ENCODE measurements at regions not wholly inside any gene's neighbourhood (a gene's known extent, or its start where the extent isn't known, plus 50 kb on each side); places are given as distances from the start of the nearest gene placed in this dataset.

DNA sequence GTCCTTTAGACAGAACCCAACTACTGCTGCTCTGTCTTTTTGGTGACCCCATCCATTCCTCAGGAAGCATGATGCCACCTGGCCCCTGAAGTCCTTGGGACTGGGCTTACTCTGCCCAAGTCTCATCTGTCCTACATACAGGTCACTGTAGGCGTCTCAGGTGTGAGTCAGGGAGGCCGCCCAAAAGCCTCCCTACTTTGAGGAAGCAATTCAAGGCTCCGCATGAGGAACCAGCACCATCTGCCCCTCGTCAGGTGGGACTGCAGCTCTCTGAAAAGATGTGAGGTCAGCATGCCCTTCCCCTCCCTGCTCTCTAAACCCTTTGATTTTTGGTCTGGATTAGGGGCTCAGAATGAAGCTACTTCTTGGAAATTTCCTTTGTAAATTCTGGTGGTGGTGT, 354.8 kb downstream of the CXCL12 start:
- no peak for TF ChIP-seq ZNF274 (IDR thresholded peaks at IDR 0.05; ENCODE audit: low read depth, low read length)

DNA sequence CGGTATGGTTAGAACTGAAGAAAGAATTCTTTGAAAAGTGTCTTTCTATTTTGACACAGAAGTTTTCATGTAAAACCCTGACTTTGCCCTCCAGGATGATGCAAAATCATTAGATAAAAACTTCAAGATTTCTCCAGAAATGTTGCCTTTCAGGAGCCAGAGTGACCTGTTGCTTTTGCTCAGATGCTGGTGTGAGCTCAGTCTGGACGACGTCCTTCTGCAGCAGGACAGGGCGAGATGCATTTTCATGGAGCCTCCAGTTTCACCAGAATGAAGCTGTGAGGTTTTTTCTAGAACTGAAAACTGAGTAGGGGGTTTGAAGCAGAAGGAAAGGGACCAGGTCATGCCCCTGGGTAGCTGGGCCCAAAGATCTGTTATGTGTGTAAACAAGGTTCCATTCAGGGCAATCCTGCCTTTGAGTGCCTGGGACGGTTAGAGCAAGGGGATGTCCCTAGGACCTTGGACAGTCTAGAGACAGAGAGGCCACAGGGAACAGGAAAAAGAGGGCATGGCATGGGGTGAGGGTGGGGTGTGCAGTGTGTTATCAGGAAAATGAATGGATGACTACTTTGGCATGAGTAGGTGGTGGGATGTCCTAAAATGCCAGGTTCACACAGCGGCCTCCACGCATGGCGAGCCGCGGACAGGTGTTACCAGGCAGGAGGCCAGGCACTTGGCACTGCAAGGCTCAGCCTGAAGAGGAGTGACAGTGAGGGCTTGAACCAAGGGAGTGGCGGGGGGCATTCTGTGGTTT, 356.3 kb downstream of the CXCL12 start:
- TF ChIP-seq ZNF274 (IDR thresholded peaks at IDR 0.05; ENCODE audit: low read depth, low read length) = no peak

More for the DNA sequence above, 354.8 kb downstream of the CXCL12 start:
- no peak overlapping the region for H3K4me3 ChIP-seq (ENCODE audit: low read length)

DNA sequence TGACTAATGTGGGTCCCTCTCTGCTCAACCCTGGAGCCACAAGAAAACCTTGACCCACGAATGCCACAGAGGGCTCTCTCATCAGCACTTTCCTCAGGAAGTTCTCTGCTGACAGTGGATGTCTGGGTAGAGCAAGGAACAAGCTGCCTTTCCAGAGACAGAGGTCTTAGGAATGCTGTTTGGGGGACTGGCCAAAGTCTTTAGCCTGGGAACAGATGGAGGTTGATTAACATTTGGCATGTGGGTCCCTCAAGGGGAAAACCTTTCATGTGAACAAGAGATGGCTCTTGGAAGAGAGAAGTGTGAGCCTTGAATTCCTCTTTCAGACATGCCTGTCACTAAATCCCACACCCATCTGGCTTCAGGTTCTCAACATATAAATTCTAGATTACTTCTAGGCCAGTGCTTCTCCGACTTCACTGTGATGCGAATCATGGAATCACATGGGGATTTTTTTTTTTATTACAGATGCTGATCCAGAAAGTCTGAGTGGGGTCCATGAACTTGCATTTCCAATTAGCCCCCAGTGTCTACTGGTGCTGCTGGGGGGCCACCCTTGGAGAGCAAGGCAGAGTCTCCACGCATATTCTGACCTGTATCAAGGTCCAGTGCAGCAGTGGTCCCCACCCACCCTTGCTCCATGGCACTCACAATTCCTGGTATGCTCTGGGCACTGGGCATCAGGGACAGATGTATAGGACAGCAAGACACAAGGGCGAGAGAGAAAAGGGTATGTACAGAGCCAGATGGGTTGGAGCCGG, 360.4 kb downstream of the CXCL12 start:
- TF ChIP-seq ZNF274 (IDR thresholded peaks at IDR 0.05; ENCODE audit: low read depth, low read length) = no peak
- no peak overlapping the region for H3K4me3 ChIP-seq (ENCODE audit: low read length)

More for the DNA sequence above, 356.3 kb downstream of the CXCL12 start:
- no peak overlapping the region for H3K4me3 ChIP-seq (ENCODE audit: low read length)

DNA sequence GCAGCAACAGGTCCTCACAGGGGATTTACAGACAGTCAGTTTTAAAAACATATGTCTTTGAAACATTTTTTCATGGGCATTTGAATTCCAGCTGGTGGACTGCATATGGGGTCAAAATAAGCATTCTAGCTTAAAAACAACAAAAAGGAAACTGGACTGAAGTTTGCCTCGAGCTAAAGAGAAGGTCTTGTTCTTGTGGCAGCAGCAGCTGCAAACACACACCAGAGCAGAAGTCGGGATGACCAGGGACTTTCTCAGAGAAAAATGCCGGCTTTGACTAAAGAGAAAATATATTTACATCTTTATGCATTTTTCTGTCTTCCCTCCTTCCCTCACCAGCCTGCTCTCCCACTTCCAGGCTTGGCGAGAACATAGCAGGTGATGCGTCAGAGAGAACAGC, 361.4 kb downstream of the CXCL12 start:
- H3K4me3 ChIP-seq (ENCODE audit: low read length) = no peak overlapping the region
- no peak for TF ChIP-seq ZNF274 (IDR thresholded peaks at IDR 0.05; ENCODE audit: low read depth, low read length)

DNA sequence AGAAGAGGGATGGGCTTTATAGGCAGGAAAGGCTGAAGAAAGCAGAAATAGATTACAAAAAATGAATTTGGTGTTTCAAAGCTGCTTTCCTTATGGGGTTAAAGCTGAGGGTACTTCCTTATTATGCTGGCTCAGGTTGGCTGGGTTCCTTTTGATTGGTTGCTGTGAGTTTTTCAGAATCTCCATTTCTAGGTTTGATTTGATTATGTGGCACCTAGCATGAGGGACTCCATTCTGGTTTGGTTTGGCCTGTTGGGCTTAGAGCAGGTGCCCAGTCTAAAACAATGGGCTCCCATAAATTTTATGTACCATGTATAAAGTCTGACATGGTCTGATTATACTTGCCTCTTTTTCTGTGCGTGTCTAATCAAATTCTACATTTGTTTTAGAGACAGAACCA, 362.7 kb downstream of the CXCL12 start:
- TF ChIP-seq ZNF274 (IDR thresholded peaks at IDR 0.05; ENCODE audit: low read depth, low read length) = no peak
- H3K4me3 ChIP-seq (ENCODE audit: low read length) = no peak overlapping the region

DNA sequence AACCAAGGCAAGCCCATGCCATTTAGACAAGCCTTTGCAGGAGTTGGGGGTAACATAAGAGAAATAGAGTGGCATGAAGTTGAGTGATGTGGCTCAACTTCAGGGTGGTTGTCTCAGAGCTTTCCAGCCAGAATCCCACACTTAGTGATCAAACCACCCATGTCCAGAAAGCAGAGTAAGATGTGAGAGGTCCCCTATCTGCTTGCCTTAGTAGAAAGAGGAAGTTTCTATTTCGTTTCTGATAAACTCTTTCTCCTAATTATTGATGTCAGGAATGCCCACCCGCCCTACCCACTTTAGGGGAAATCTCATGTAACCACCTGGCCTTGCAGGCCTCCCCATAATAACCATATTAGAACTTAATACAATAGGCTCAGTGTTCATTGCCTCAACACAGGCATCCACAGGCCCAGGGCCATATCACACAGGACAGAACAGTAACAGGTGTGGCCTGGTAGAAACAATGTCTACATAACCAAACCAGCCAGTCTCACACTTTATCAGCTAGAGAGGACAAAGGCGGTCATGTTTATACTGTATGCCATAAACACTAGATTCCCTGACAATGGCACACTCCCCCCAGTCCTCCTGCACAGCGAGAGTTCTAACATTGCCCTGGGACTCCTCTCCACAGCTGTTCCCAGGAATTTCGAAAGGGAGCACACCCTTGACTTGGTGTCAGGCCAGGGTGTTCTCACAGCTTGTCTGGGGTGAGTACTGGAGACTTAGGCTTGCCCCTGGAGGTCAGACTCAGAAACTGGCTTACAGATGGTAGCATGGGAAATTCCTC, 364.4 kb downstream of the CXCL12 start:
- no peak for TF ChIP-seq ZNF274 (IDR thresholded peaks at IDR 0.05; ENCODE audit: low read depth, low read length)
- H3K4me3 ChIP-seq (ENCODE audit: low read length) = no peak overlapping the region

DNA sequence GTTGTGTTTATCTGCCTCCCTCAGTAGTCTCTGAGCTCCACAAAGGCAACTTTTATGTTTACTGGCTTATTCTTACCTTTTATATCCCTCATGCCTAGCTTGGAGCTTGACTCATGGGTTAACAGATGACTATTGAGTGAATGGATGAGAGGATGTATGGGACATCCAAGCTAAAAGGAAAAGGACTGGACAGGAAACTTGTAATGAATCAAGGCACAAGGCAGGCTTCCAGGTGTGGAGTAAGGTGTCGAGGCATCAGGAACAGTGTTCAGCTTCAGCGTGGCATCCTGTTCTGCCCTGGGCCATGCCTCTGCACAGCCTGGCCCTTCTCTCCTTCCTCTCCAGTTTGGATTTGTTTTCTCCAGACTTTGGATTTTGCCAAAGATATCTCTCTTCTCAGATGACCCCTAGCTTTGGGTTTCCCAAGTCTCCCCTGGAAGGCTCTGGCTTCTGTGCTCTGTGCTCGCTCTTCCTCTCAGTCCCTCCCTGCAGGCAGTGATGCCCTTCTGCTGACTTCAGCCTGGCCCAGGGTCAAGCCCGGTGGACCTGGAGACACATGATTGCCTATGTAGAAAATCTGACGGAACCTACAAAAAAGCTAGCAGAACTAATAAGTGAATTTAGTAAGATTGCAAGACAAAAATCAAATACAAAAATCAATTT, 367.3 kb downstream of the CXCL12 start:
- H3K4me3 ChIP-seq (ENCODE audit: low read length) = no peak overlapping the region
- TF ChIP-seq ZNF274 (IDR thresholded peaks at IDR 0.05; ENCODE audit: low read depth, low read length) = no peak

DNA sequence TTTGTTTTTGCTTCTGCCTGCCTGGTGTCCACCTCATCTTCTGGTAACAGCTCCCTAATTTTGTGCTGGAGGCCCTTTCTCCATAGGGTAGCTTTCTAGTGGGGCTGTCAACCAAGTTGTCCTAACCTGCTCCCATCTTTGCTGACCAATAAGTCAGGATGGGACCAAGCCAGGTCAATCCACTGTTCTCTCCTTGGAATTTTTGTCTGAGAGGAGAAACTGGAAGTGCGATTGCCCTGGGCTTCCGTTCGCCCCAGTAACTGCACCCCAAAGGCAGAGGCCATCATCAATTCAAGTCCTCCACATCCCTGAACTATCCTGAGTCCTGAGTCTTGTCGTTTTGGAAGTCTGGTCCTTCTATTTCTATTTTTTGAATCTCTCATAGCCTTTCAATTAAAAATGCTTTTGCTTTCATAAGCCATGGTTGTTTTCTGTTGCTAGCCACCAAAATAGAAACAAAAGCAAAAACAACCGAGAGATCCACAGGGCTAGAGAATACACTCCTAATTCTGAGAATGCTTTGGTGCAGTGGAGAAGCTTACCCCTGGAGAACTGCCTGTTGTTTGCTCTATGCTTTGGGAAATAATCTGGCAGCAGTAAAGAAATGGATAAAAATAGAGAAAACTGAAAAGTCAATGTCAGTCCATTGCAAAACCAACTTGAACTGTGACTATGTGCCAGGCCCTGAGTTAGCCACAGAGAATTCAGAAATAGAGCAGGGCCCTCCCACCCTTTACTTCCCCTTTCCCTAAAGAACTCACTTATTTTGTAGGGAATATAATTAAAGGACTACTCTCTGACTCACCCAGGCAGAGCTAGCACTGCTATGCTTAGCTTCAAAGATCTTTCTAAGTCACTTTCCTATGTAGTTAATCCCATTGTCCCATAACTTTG, 368.1 kb downstream of the CXCL12 start:
- H3K4me3 ChIP-seq (ENCODE audit: low read length) = no peak overlapping the region
- no peak for TF ChIP-seq ZNF274 (IDR thresholded peaks at IDR 0.05; ENCODE audit: low read depth, low read length)

DNA sequence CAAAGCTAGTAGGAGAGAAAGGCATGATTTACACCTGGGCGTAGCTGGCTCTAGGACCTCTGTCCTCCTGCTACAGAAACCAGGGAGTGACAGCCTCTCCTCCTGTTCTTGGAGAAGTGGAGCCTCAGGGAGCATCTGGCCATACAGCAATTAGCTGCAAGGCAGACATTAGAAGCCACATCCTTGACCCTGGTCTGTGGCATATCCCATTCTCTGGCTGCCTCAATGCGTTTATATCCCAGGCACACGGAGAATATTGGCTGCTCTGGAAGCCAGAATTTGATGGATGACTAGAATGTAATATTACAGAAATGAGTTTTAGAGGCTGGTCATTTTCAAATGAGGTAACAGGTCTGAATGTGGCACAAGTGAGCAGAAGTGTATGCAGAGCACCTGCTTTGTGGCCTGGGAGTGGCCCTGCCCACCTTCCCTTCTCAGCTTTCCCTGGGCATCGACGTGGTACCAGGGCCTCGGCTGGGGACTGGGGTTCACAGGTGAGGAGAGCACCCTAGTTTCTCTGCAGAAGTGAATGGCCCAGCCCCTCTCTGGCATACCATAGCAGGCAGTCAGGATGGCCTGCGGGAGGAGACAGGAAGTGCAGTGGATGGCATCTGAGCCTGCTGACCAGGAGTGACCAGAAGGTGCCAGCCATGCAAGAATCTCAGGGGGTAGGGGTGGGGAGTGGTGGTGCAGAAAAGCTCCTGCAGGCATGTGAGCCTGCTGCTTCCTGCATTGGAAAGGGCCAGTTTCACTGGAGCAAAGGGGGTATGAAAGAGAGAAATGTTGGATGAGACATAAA, 367.2 kb upstream of the ZNF32 start:
- H3K4me3 ChIP-seq (ENCODE audit: low read length) = no peak overlapping the region
- TF ChIP-seq ZNF274 (IDR thresholded peaks at IDR 0.05; ENCODE audit: low read depth, low read length) = no peak

DNA sequence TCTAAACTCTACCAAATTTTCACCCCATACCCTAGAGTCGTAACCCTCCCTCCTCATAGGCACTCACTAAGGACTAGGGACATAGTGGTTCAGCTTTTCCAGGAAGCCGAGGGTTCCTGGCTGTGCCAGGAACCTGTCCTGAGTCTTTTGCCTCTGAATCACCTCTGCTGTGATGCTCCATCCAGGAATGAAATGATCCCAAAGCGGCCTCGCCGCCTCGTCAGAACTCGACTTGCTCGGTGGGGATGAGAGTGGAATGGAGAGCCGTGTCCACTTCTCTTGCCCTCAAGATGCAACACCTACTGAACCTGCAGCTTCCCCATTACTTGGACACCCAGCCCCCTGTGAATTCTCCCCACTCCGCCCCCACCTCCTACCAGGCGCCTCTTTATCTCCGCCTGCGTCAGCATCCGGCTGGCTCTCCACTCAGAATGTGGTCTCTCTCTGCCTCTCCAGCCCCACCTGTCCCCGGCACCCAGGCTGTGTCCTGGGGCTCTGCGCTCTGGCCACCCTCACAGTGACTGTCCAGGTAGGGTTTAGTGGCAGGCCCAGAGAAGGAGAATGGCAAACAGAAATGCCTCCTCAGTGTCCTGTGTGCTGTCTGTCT, 366.1 kb upstream of the ZNF32 start:
- no peak overlapping the region for H3K4me3 ChIP-seq (ENCODE audit: low read length)
- TF ChIP-seq ZNF274 (IDR thresholded peaks at IDR 0.05; ENCODE audit: low read depth, low read length) = no peak

DNA sequence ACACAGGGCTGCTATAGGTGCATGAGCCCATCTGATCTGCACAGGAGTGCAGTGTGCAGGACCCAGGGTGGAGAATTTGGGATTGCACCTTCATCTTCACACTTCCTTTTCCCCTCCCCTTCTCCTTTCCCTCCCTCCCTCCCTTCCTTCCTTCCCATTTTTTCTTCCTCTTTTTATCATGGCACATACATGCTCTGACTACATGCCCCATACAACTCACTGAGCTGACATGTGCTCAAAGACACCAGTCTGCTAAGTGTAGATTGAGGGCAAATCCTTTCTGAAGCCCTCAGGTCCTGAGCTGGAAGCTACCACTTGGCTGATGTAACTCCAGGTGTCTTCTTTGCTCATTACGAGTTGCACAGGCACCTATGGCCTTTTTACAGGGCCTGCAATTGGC, 365.3 kb upstream of the ZNF32 start:
- no peak for TF ChIP-seq ZNF274 (IDR thresholded peaks at IDR 0.05; ENCODE audit: low read depth, low read length)
- no peak overlapping the region for H3K4me3 ChIP-seq (ENCODE audit: low read length)

DNA sequence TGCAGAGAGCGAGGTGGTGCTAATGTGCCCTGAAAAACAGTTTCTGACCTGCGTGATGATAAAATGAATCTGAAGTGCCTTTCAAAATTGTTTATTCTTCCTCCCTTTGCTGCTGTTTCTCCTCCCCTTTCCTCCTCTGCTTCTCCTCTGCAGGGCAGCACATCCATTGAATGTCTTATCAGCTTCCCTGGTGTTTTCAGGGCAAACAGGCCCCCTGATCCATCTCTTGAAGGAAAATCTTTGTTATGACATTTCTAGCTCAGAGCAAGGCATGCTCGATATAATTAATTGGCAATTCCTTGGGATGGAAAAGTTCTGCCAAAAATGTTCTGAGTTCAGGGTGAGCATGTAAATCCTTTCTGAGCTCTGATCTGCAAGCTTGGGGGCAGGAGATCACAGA, 364.2 kb upstream of the ZNF32 start:
- H3K4me3 ChIP-seq (ENCODE audit: low read length) = no peak overlapping the region
- TF ChIP-seq ZNF274 (IDR thresholded peaks at IDR 0.05; ENCODE audit: low read depth, low read length) = no peak

Data from GM08714 (cell line).